ENCODE measurements at regions not wholly inside any gene's neighbourhood (a gene's known extent, or its start where the extent isn't known, plus 50 kb on each side); places are given as distances from the start of the nearest gene placed in this dataset.

DNA sequence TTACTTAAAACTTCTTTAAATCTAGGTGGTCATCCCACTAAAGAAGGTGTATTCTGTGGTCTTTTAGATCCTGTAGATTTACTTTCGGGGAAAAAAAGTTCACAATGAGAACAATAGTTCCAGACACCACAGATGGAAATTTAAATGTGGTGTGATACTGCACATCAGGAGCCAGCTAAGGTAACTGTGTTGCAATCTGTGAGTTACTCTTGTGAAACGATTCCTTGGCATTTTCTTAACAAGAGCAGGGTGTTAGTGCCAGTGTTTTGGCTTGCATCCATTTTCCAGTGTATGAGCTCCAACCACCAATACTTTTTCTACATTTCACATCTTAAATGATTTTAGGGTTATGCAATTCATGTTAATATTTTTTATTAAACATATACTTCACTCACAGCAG, 674.5 kb downstream of the CETN3 start:
- no peak overlapping the region for H3K4me3 ChIP-seq
- H3K36me3 ChIP-seq, result no peaks in the 10 kb centered on the region
- no peak overlapping the region for H3K27ac ChIP-seq
- TF ChIP-seq EP300 (IDR thresholded peaks at IDR 0.05), result no peak
- no peak for TF ChIP-seq POLR2A (IDR thresholded peaks at IDR 0.05)
- no peak for TF ChIP-seq POLR2AphosphoS5 (IDR thresholded peaks at IDR 0.05)
- TF ChIP-seq, protein P1, sequence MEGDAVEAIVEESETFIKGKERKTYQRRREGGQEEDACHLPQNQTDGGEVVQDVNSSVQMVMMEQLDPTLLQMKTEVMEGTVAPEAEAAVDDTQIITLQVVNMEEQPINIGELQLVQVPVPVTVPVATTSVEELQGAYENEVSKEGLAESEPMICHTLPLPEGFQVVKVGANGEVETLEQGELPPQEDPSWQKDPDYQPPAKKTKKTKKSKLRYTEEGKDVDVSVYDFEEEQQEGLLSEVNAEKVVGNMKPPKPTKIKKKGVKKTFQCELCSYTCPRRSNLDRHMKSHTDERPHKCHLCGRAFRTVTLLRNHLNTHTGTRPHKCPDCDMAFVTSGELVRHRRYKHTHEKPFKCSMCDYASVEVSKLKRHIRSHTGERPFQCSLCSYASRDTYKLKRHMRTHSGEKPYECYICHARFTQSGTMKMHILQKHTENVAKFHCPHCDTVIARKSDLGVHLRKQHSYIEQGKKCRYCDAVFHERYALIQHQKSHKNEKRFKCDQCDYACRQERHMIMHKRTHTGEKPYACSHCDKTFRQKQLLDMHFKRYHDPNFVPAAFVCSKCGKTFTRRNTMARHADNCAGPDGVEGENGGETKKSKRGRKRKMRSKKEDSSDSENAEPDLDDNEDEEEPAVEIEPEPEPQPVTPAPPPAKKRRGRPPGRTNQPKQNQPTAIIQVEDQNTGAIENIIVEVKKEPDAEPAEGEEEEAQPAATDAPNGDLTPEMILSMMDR (IDR thresholded peaks at IDR 0.05), result no peak
- DNase-seq (ENCODE audit: low spot score in 2 of 2), result no peak
- no peaks in the 10 kb centered on the region for H3K27me3 ChIP-seq
- WGBS, result 43% methylated on average over 2 of the region's 2 CpGs
- no peaks in the 10 kb centered on the region for H3K9me3 ChIP-seq
- no peaks in the 10 kb centered on the region for H3K4me1 ChIP-seq

DNA sequence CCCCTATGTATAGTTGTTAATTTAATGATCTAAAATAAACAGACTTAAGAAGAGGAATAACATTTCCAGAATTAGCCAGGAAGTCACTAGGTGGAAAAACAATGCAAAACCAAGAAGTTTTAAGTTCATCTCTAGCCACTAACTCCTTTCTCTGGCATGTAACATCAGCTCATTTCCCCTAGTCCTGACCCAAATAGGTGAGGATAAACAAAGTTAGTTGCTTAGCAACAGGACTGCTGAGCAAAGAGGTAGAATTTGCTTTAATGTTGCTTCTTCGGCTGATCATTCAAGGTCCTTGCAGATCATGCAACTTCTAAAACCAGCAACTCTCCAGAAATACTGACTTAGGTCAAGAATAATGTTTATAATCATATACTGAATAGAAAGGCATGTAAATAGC, 675.8 kb downstream of the CETN3 start:
- Histone ChIP-seq H3K27me3 (no peaks in the 10 kb centered on the region), H3K4me3 (no peak overlapping the region), H3K36me3 (no peaks in the 10 kb centered on the region), H3K27ac (no peak overlapping the region), H3K9me3 (no peaks in the 10 kb centered on the region), H3K4me1 (peaks cover 3% of the 10 kb centered on the region)
- TF ChIP-seq, protein P1 (IDR thresholded peaks at IDR 0.05), result no peak
- TF ChIP-seq EP300 (IDR thresholded peaks at IDR 0.05), result no peak
- no peak for TF ChIP-seq POLR2A (IDR thresholded peaks at IDR 0.05)
- TF ChIP-seq POLR2AphosphoS5 (IDR thresholded peaks at IDR 0.05), result no peak
- DNase-seq (ENCODE audit: low spot score in 2 of 2), result no peak
- WGBS, result 72% methylated on average over 1 of the region's 1 CpG

DNA sequence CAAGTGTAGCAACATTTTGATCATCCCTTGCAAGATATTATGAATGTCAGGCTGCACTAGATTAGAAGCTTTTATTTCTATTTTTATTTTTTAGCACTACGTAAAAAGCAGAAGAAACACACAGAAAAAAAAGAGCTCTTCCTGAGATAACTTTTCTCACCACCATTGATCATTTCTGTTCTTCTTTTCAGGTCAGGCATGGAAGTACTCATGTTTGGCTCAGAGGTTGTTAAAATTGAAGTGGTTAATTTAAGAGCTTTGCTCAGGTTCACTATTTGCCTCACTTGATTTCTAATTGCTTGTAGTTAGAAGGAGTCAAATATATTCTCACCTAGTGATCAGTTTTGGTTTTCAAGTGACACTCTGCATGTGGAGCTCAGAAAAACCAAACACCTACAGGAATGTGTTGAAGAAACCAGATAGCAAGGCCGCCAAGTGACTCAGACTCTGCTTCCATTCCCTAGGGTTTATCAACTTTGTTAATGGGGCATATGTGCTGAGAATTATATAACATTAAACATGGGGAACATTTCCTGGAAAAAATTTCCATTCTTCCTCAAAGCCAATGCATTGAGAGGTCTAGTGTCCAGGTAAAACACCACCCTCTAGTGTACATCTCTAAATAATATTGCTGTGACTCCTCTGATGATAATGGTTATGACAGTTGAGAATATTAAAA, 679.8 kb downstream of the CETN3 start:
- Histone ChIP-seq H3K27ac (no peak overlapping the region), H3K4me3 (no peak overlapping the region), H3K9me3 (no peaks in the 10 kb centered on the region), H3K27me3 (no peaks in the 10 kb centered on the region), H3K36me3 (no peaks in the 10 kb centered on the region), H3K4me1 (peaks cover 9% of the 10 kb centered on the region)
- TF ChIP-seq POLR2A (IDR thresholded peaks at IDR 0.05) (no peak), EP300 (IDR thresholded peaks at IDR 0.05) (no peak), POLR2AphosphoS5 (IDR thresholded peaks at IDR 0.05) (no peak)
- TF ChIP-seq, protein P1 (IDR thresholded peaks at IDR 0.05), result no peak
- DNase-seq (ENCODE audit: low spot score in 2 of 2), result no peak
- WGBS, result 87% methylated on average over 2 of the region's 2 CpGs

DNA sequence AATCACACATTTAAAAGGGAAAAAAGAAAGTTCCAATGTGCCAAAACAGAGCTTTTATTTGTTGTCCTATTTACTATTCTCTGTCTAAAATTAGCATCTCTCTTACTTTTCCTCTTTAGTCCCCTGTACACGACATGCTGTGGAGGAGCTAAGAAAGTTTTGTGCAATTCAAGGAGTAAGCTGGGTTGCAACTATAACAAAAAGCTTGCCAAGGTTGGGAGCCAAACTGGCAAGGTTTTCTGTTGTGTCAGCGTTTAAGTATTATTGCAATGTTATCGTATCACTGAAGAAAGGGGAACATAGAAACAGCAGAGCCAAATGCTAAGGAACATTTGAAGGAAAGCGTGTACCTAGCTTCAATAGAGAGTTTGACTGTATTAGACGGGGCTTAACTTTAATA, 680.8 kb downstream of the CETN3 start:
- DNase-seq (ENCODE audit: low spot score in 2 of 2), result no peak
- 21% methylated on average over 5 of the region's 5 CpGs for WGBS
- H3K36me3 ChIP-seq, result no peaks in the 10 kb centered on the region
- TF ChIP-seq EP300 (IDR thresholded peaks at IDR 0.05) (no peak), POLR2AphosphoS5 (IDR thresholded peaks at IDR 0.05) (no peak), POLR2A (IDR thresholded peaks at IDR 0.05) (no peak)
- TF ChIP-seq, protein P1 (IDR thresholded peaks at IDR 0.05), result no peak
- H3K9me3 ChIP-seq, result no peaks in the 10 kb centered on the region
- no peaks in the 10 kb centered on the region for H3K27me3 ChIP-seq
- no peak overlapping the region for H3K27ac ChIP-seq
- H3K4me1 ChIP-seq, result peaks cover 9% of the 10 kb centered on the region
- no peak overlapping the region for H3K4me3 ChIP-seq

DNA sequence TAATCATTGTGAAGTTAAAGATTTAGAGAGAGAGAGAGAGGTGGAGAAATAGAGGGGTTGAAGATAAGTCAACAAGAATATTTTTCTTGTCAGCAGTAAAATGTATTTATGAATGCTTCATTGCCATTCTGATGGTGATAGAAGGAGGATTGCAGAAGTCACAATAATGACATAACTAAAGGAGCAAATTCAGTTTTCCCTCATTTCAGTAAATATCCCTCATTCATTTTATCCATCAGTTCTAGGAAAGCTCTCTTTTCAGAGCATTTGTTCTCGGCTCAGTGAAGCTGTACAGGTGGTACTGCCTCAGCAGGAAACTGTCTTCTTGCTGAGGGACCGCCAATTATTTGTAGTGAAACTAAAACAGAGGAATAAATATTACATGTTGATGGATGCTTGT, 681.4 kb downstream of the CETN3 start:
- no peak overlapping the region for H3K27ac ChIP-seq
- H3K36me3 ChIP-seq, result no peaks in the 10 kb centered on the region
- TF ChIP-seq POLR2A (IDR thresholded peaks at IDR 0.05) (no peak), EP300 (IDR thresholded peaks at IDR 0.05) (no peak), POLR2AphosphoS5 (IDR thresholded peaks at IDR 0.05) (no peak)
- TF ChIP-seq, protein P1 (IDR thresholded peaks at IDR 0.05), result no peak
- DNase-seq (ENCODE audit: low spot score in 2 of 2), result no peak
- no peak overlapping the region for H3K4me3 ChIP-seq
- H3K9me3 ChIP-seq, result no peaks in the 10 kb centered on the region
- no peaks in the 10 kb centered on the region for H3K27me3 ChIP-seq
- WGBS, result 81% methylated on average over 2 of the region's 2 CpGs
- peaks cover 9% of the 10 kb centered on the region for H3K4me1 ChIP-seq
